ENCODE measurements at regions not wholly inside any gene's neighbourhood (a gene's known extent, or its start where the extent isn't known, plus 50 kb on each side); places are given as distances from the start of the nearest gene placed in this dataset.

- 94% methylated on average over 2 of the region's 6 CpGs; no CpG with 5 or more reads in 1 of the 2 experiments for WGBS, 2 experiments (ENCODE audit: extremely low coverage in 2 of 2, insufficient read length in 1 of 2)
- Histone ChIP-seq H3K4me1 (ENCODE audit: control insufficient read depth, insufficient read depth, low read length) (no peaks in the 10 kb centered on the region), H2BK20ac (ENCODE audit: low read depth, low read length) (no peak overlapping the region), H2AK9ac (replicated peaks; ENCODE audit: low read depth, low read length, poor library complexity) (no peak overlapping the region), H2BK5ac (ENCODE audit: low read depth, low read length, poor library complexity, severe bottlenecking) (no peak overlapping the region), H4K20me1 (ENCODE audit: insufficient read depth, low read length) (no peaks in the 10 kb centered on the region), H3K18ac (ENCODE audit: low read depth, low read length) (no peak overlapping the region), H3K79me1 (ENCODE audit: low read depth in 1 of 2, low read length in 2 of 2) (no peaks in the 10 kb centered on the region), H3K14ac (replicated peaks; ENCODE audit: low read depth, low read length) (no peak overlapping the region), H3K9me3 (ENCODE audit: control insufficient read depth, insufficient read depth, low read length) (no peaks in the 10 kb centered on the region), H3K56ac (ENCODE audit: extremely low read depth, insufficient read depth, low read length) (no peak overlapping the region), H3K36me3 (ENCODE audit: control insufficient read depth, insufficient read depth, low read length) (no peaks in the 10 kb centered on the region), H3K4me3 (ENCODE audit: insufficient read depth, low read depth, low read length) (no peak overlapping the region), H4K91ac (ENCODE audit: insufficient read depth, low read depth, low read length) (no peak overlapping the region), H2BK120ac (ENCODE audit: low read depth, low read length) (no peak overlapping the region), H3K4me2 (ENCODE audit: low read depth, low read length) (no peak overlapping the region), H4K8ac (ENCODE audit: low read depth in 2 of 2, low read length in 2 of 2) (no peak overlapping the region), H2BK15ac (ENCODE audit: low read depth, low read length) (no peak overlapping the region), H3K23ac (ENCODE audit: low read depth, low read length) (no peak overlapping the region), H4K5ac (ENCODE audit: low read depth, low read length) (no peak overlapping the region), H3K4ac (ENCODE audit: low read depth, low read length) (no peak overlapping the region), H2AFZ (replicated peaks; ENCODE audit: low read length, poor library complexity) (no peak overlapping the region), H3K27ac (ENCODE audit: insufficient read depth, low read length) (no peak overlapping the region), H3K9me1 (ENCODE audit: insufficient read depth, low read length) (no peaks in the 10 kb centered on the region), H3K27me3 (ENCODE audit: control insufficient read depth, insufficient read depth, low read length) (no peaks in the 10 kb centered on the region; the same call in none of the 2 replicates), H2AK5ac (ENCODE audit: low read depth, low read length) (no peak overlapping the region), H3K9ac (ENCODE audit: low read depth, low read length) (no peak overlapping the region)
- intact Hi-C loops (cut with micrococcal nuclease): no loop called here
- ChIA-PET POLR2A (ENCODE audit: unreplicated experiment) (no interaction called here), CTCF (no interaction called here)
- in situ Hi-C loops (cut with MboI; ENCODE audit: low sequenced_read_pairs): no loop called here
- no TSS peak for BruUV-seq (replicated peaks)
- TF ChIP-seq MAFK (IDR thresholded peaks at IDR 0.05; ENCODE audit: low read depth, low read length) (no peak), POLR2A (IDR thresholded peaks at IDR 0.05; ENCODE audit: low read depth, low read length) (no peak), ELK1 (IDR thresholded peaks at IDR 0.05; ENCODE audit: borderline replicate concordance, low read depth, low read length) (no peak), SMC3 (IDR thresholded peaks at IDR 0.05; ENCODE audit: low read depth, low read length) (no peak), CHD1 (IDR thresholded peaks at IDR 0.05; ENCODE audit: low read depth, low read length) (no peak)
- dilution Hi-C loops (cut with HindIII; ENCODE audit: low sequenced_read_pairs, unreplicated experiment): no loop called here
- DNase-seq: no peak
- ATAC-seq (ENCODE audit: low read depth): no peak
These were observed 276.0 kb upstream of the DMRT1 start for GRCh38 chr9:565528-565927.

All from IMR-90 (cell line).